Suprapubic skin (tissue), 4 donors: ENCODE measurements at regions not wholly inside any gene's neighbourhood (a gene's known extent, or its start where the extent isn't known, plus 50 kb on each side); places are given as distances from the start of the nearest gene placed in this dataset.

Experiments used
- DNase-seq, 2 donors: peaks; one replicate each; pipeline ENCODE4 v3.0.0-alpha.2; 2019; ENCODE audit warnings: low spot score in 2 of 2
- H3K27ac ChIP-seq: fragments of 200-600 bp; sonication (generic); one replicate; pipeline ENCODE4 v1.5.1; 2019
- H3K27me3 ChIP-seq: fragments of 200-600 bp; sonication (generic); one replicate; pipeline ENCODE4 v1.5.1; 2019
- H3K36me3 ChIP-seq: fragments of 200-600 bp; sonication (generic); one replicate; pipeline ENCODE4 v1.5.1; 2019
- H3K4me1 ChIP-seq: fragments of 200-600 bp; sonication (generic); one replicate; pipeline ENCODE4 v1.5.1; 2019
- H3K4me3 ChIP-seq: fragments of 200-600 bp; sonication (generic); one replicate; pipeline ENCODE4 v1.5.1; 2019; ENCODE audit warnings: mild to moderate bottlenecking
- H3K9me3 ChIP-seq: fragments of 200-600 bp; sonication (generic); one replicate; pipeline ENCODE4 v1.5.1; 2019
- CTCF ChIP-seq, 2 donors: fragments of 200-600 bp in 1 of 2; fragments of 450-650 bp in 1 of 2; sonication (generic) in 1 of 2; IDR thresholded peaks; one replicate each; pipeline ENCODE4 v1.5.1; 2016 to 2019; ENCODE audit warnings: antibody characterized with exemption in 2 of 2, mild to moderate bottlenecking in 1 of 2, moderate library complexity in 1 of 2
- EP300 ChIP-seq: sonication (generic); formaldehyde crosslinking; IDR thresholded peaks from one replicate; pipeline ENCODE4 v1.6.1; 2017; ENCODE audit warnings: antibody characterized with exemption
- POLR2A ChIP-seq, 2 donors: fragments of 450-650 bp; IDR thresholded peaks; one replicate each; pipeline ENCODE4 v1.6.1; 2017; ENCODE audit warnings: antibody characterized with exemption in 2 of 2, mild to moderate bottlenecking in 2 of 2, moderate library complexity in 2 of 2
- POLR2AphosphoS5 ChIP-seq, 3 donors: sonication (generic); formaldehyde crosslinking; IDR thresholded peaks; one replicate each; pipeline ENCODE4 v1.6.1; 2017; ENCODE audit warnings: antibody characterized with exemption in 3 of 3
- WGBS: methylation state at CpG from one replicate; pipeline ENCODE4 v1.1.5; 2018; 5-methylcytosine and 5-hydroxymethylcytosine counted together

GRCh38 chr11:92137747-92138146, 86.9 kb upstream of the FAT3 start:
- 28% methylated on average over 2 of the region's 2 CpGs for whole genome bisulfite sequencing
- no peak for TF ChIP-seq CTCF (IDR thresholded peaks at IDR 0.05)
- TF ChIP-seq POLR2A (IDR thresholded peaks at IDR 0.05), result no peak
- TF ChIP-seq POLR2AphosphoS5 (IDR thresholded peaks at IDR 0.05), result no peak
- TF ChIP-seq EP300, result no peak
- H3K36me3 ChIP-seq, result no peaks in the 10 kb centered on the region
- H3K4me1 ChIP-seq, result no peaks in the 10 kb centered on the region
- H3K27ac ChIP-seq, result no peak overlapping the region
- H3K9me3 ChIP-seq, result no peaks in the 10 kb centered on the region
- no peak for DNase-seq
- no peak overlapping the region for H3K4me3 ChIP-seq
- no peaks in the 10 kb centered on the region for H3K27me3 ChIP-seq

GRCh38 chr11:92136797-92137196, 87.8 kb upstream of the FAT3 start:
- DNase-seq, result no peak
- Histone ChIP-seq H3K27ac (no peak overlapping the region), H3K4me1 (no peaks in the 10 kb centered on the region), H3K36me3 (no peaks in the 10 kb centered on the region), H3K4me3 (no peak overlapping the region), H3K27me3 (no peaks in the 10 kb centered on the region), H3K9me3 (no peaks in the 10 kb centered on the region)
- no peak for TF ChIP-seq POLR2A (IDR thresholded peaks at IDR 0.05)
- no peak for TF ChIP-seq POLR2AphosphoS5 (IDR thresholded peaks at IDR 0.05)
- no peak for TF ChIP-seq EP300
- TF ChIP-seq CTCF (IDR thresholded peaks at IDR 0.05), result no peak
- 83% methylated on average over 2 of the region's 2 CpGs for WGBS

- no peaks in the 10 kb centered on the region for H3K9me3 ChIP-seq
- no peak for TF ChIP-seq EP300
- TF ChIP-seq POLR2AphosphoS5 (IDR thresholded peaks at IDR 0.05), result no peak
- TF ChIP-seq CTCF (IDR thresholded peaks at IDR 0.05), result no peak
- TF ChIP-seq POLR2A (IDR thresholded peaks at IDR 0.05), result no peak
- H3K4me1 ChIP-seq, result no peaks in the 10 kb centered on the region
- WGBS, result 76% methylated on average over 4 of the region's 4 CpGs
- no peaks in the 10 kb centered on the region for H3K27me3 ChIP-seq
- peak overlapping the region; percentile 9 for H3K27ac ChIP-seq
- no peak for DNase-seq
- H3K36me3 ChIP-seq, result no peaks in the 10 kb centered on the region
- no peak overlapping the region for H3K4me3 ChIP-seq
Measured at GRCh38 chr11:92131289-92131865, 93.2 kb upstream of the FAT3 start.

GRCh38 chr11:92130421-92130831, 94.2 kb upstream of the FAT3 start:
- Histone ChIP-seq H3K9me3 (no peaks in the 10 kb centered on the region), H3K4me3 (no peak overlapping the region), H3K27ac (no peak overlapping the region), H3K36me3 (no peaks in the 10 kb centered on the region), H3K27me3 (no peaks in the 10 kb centered on the region), H3K4me1 (no peaks in the 10 kb centered on the region)
- no peak for TF ChIP-seq POLR2A (IDR thresholded peaks at IDR 0.05)
- no peak for TF ChIP-seq EP300
- TF ChIP-seq POLR2AphosphoS5 (IDR thresholded peaks at IDR 0.05), result no peak
- no peak for TF ChIP-seq CTCF (IDR thresholded peaks at IDR 0.05)
- 21% methylated on average over 2 of the region's 2 CpGs for WGBS
- no peak for DNase-seq

- Histone ChIP-seq H3K4me3 (no peak overlapping the region), H3K9me3 (no peaks in the 10 kb centered on the region), H3K4me1 (no peaks in the 10 kb centered on the region), H3K27ac (no peak overlapping the region), H3K27me3 (no peaks in the 10 kb centered on the region), H3K36me3 (no peaks in the 10 kb centered on the region)
- DNase-seq, result no peak
- WGBS, result 60% methylated on average over 1 of the region's 1 CpG
- TF ChIP-seq EP300, result no peak
- TF ChIP-seq CTCF (IDR thresholded peaks at IDR 0.05), result no peak
- no peak for TF ChIP-seq POLR2A (IDR thresholded peaks at IDR 0.05)
- no peak for TF ChIP-seq POLR2AphosphoS5 (IDR thresholded peaks at IDR 0.05)
Measured at GRCh38 chr11:92129811-92130210, 94.8 kb upstream of the FAT3 start.
